H1 (cell line): ENCODE measurements at regions not wholly inside any gene's neighbourhood (a gene's known extent, or its start where the extent isn't known, plus 50 kb on each side); places are given as distances from the start of the nearest gene placed in this dataset.

Source experiments
- CREB1 ChIP-seq: IDR thresholded peaks from 2 replicates; pipeline ENCODE4 v1.6.1; 2012; ENCODE audit warnings: inconsistent platforms
- FOSL1 ChIP-seq: IDR thresholded peaks from 2 replicates; pipeline ENCODE4 v1.6.1; 2011; ENCODE audit warnings: mild to moderate bottlenecking, low read depth, low read length, moderate library complexity; ENCODE audit not compliant: insufficient read depth
- JUN ChIP-seq: IDR thresholded peaks from 2 replicates; pipeline ENCODE4 v1.6.1; 2011; ENCODE audit warnings: low read depth, mild to moderate bottlenecking, improper control_type of control experiment, low read length
- PHF8 ChIP-seq: fragments of 200-600 bp; sonication (generic); conservative IDR thresholded peaks from 2 replicates; pipeline ENCODE4 v1.7.1; 2012; ENCODE audit warnings: low read depth, mild to moderate bottlenecking, inconsistent platforms, low read length, moderate library complexity

GRCh38 chr2:220876080-220876824 lies 695.9 kb downstream of the EPHA4 start (continued):
- TF ChIP-seq FOSL1 (no peak), JUN (no peak), CREB1 (no peak), PHF8 (no peak)
